Sigmoid colon (tissue), 3 donors: ENCODE measurements at regions not wholly inside any gene's neighbourhood (a gene's known extent, or its start where the extent isn't known, plus 50 kb on each side); places are given as distances from the start of the nearest gene placed in this dataset.

Source experiments
- POLR2A ChIP-seq, 2 donors: fragments of 450-650 bp; IDR thresholded peaks; one replicate each; pipeline ENCODE4 v1.6.1; 2016; ENCODE audit warnings: antibody characterized with exemption in 2 of 2, mild to moderate bottlenecking in 2 of 2, moderate library complexity in 2 of 2
- TF ChIP-seq, protein P1 (sequence below), 4 experiments: fragments of 450-650 bp in 3 of 4; fragments of 200-600 bp in 1 of 4; IDR thresholded peaks; one replicate each; pipeline ENCODE4 v1.5.1; 2016 to 2019; ENCODE audit warnings: antibody characterized with exemption in 4 of 4, mild to moderate bottlenecking in 3 of 4, moderate library complexity in 2 of 4

DNA sequence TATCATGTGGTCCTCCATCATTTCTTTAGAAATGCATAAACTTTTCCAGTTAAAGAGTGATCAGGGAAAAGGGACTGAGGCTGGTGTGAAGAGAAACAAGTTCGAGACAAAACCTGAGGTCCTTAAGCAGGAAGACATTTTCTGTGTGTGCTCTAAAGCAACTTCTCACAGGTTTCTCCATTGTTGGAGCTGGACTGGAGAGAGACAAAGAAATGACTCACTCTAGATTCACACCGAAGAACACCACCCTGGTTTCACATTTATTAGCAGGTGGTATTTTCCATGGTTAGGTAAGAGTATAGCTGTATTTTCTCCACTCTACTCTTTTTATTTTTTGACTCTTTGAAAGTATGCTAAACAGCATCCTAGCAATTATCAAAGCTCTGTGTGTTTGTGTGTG, 736.4 kb downstream of the KCNA4 start:
- TF ChIP-seq, protein P1, sequence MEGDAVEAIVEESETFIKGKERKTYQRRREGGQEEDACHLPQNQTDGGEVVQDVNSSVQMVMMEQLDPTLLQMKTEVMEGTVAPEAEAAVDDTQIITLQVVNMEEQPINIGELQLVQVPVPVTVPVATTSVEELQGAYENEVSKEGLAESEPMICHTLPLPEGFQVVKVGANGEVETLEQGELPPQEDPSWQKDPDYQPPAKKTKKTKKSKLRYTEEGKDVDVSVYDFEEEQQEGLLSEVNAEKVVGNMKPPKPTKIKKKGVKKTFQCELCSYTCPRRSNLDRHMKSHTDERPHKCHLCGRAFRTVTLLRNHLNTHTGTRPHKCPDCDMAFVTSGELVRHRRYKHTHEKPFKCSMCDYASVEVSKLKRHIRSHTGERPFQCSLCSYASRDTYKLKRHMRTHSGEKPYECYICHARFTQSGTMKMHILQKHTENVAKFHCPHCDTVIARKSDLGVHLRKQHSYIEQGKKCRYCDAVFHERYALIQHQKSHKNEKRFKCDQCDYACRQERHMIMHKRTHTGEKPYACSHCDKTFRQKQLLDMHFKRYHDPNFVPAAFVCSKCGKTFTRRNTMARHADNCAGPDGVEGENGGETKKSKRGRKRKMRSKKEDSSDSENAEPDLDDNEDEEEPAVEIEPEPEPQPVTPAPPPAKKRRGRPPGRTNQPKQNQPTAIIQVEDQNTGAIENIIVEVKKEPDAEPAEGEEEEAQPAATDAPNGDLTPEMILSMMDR (IDR thresholded peaks at IDR 0.05), result no peak
- TF ChIP-seq POLR2A (IDR thresholded peaks at IDR 0.05), result no peak
